ENCODE measurements at regions not wholly inside any gene's neighbourhood (a gene's known extent, or its start where the extent isn't known, plus 50 kb on each side); places are given as distances from the start of the nearest gene placed in this dataset.

- Histone ChIP-seq H3K9me3 (ENCODE audit: control insufficient read depth in 2 of 2, insufficient read depth in 1 of 2, low read length in 1 of 2) (no peaks in the 10 kb centered on the region), H3K4me1 (ENCODE audit: control insufficient read depth in 2 of 2, insufficient read depth in 2 of 2, low read length in 2 of 2) (no peaks in the 10 kb centered on the region), H3K36me3 (ENCODE audit: control insufficient read depth in 2 of 2, insufficient read depth in 2 of 2, low read length in 1 of 2) (no peaks in the 10 kb centered on the region), H3K27me3 (ENCODE audit: control insufficient read depth in 2 of 2, insufficient read depth in 1 of 2, low read length in 1 of 2) (no peaks in the 10 kb centered on the region), H3K4me3 (ENCODE audit: low read length in 2 of 2) (no peak overlapping the region), H3K27ac (ENCODE audit: low read depth in 1 of 2, low read length in 1 of 2) (no peak overlapping the region)
- no peak for DNase-seq (ENCODE audit: low read depth in 6 of 9, low spot score in 9 of 9)
Measured at GRCh38 chr14:86243158-86243557, 713.2 kb downstream of the FLRT2 start.

- Histone ChIP-seq H3K36me3 (ENCODE audit: control insufficient read depth in 2 of 2, insufficient read depth in 2 of 2, low read length in 1 of 2) (no peaks in the 10 kb centered on the region), H3K4me3 (ENCODE audit: low read length in 2 of 2) (no peak overlapping the region), H3K27me3 (ENCODE audit: control insufficient read depth in 2 of 2, insufficient read depth in 1 of 2, low read length in 1 of 2) (no peaks in the 10 kb centered on the region), H3K9me3 (ENCODE audit: control insufficient read depth in 2 of 2, insufficient read depth in 1 of 2, low read length in 1 of 2) (no peaks in the 10 kb centered on the region), H3K27ac (ENCODE audit: low read depth in 1 of 2, low read length in 1 of 2) (no peak overlapping the region), H3K4me1 (ENCODE audit: control insufficient read depth in 2 of 2, insufficient read depth in 2 of 2, low read length in 2 of 2) (no peaks in the 10 kb centered on the region)
- DNase-seq (ENCODE audit: low read depth in 6 of 9, low spot score in 9 of 9) = no peak
- 89% methylated on average over 4 of the region's 4 CpGs for WGBS
Measured at GRCh38 chr14:86237733-86238132, 707.8 kb downstream of the FLRT2 start.

GRCh38 chr14:86221755-86222154, 691.8 kb downstream of the FLRT2 start:
- H3K27me3 ChIP-seq (ENCODE audit: control insufficient read depth in 2 of 2, insufficient read depth in 1 of 2, low read length in 1 of 2) = no peaks in the 10 kb centered on the region
- H3K4me3 ChIP-seq (ENCODE audit: low read length in 2 of 2) = no peak overlapping the region
- no peaks in the 10 kb centered on the region for H3K36me3 ChIP-seq (ENCODE audit: control insufficient read depth in 2 of 2, insufficient read depth in 2 of 2, low read length in 1 of 2)
- DNase-seq (ENCODE audit: low read depth in 6 of 9, low spot score in 9 of 9) = no peak
- no peaks in the 10 kb centered on the region for H3K4me1 ChIP-seq (ENCODE audit: control insufficient read depth in 2 of 2, insufficient read depth in 2 of 2, low read length in 2 of 2)
- no peaks in the 10 kb centered on the region for H3K9me3 ChIP-seq (ENCODE audit: control insufficient read depth in 2 of 2, insufficient read depth in 1 of 2, low read length in 1 of 2)
- H3K27ac ChIP-seq (ENCODE audit: low read depth in 1 of 2, low read length in 1 of 2) = no peak overlapping the region
- 97% methylated on average over 3 of the region's 3 CpGs for WGBS

- Histone ChIP-seq H3K9me3 (ENCODE audit: control insufficient read depth in 2 of 2, insufficient read depth in 1 of 2, low read length in 1 of 2) (no peaks in the 10 kb centered on the region), H3K27me3 (ENCODE audit: control insufficient read depth in 2 of 2, insufficient read depth in 1 of 2, low read length in 1 of 2) (no peaks in the 10 kb centered on the region), H3K27ac (ENCODE audit: low read depth in 1 of 2, low read length in 1 of 2) (no peak overlapping the region), H3K36me3 (ENCODE audit: control insufficient read depth in 2 of 2, insufficient read depth in 2 of 2, low read length in 1 of 2) (no peaks in the 10 kb centered on the region), H3K4me3 (ENCODE audit: low read length in 2 of 2) (no peak overlapping the region), H3K4me1 (ENCODE audit: control insufficient read depth in 2 of 2, insufficient read depth in 2 of 2, low read length in 2 of 2) (no peaks in the 10 kb centered on the region)
- 87% methylated on average over 3 of the region's 3 CpGs for WGBS
- DNase-seq (ENCODE audit: low read depth in 6 of 9, low spot score in 9 of 9) = no peak
Measured at GRCh38 chr14:86221000-86221399, 691.1 kb downstream of the FLRT2 start.

- Histone ChIP-seq H3K27me3 (ENCODE audit: control insufficient read depth in 2 of 2, insufficient read depth in 1 of 2, low read length in 1 of 2) (no peaks in the 10 kb centered on the region), H3K4me1 (ENCODE audit: control insufficient read depth in 2 of 2, insufficient read depth in 2 of 2, low read length in 2 of 2) (no peaks in the 10 kb centered on the region), H3K27ac (ENCODE audit: low read depth in 1 of 2, low read length in 1 of 2) (no peak overlapping the region), H3K36me3 (ENCODE audit: control insufficient read depth in 2 of 2, insufficient read depth in 2 of 2, low read length in 1 of 2) (no peaks in the 10 kb centered on the region), H3K4me3 (ENCODE audit: low read length in 2 of 2) (no peak overlapping the region), H3K9me3 (ENCODE audit: control insufficient read depth in 2 of 2, insufficient read depth in 1 of 2, low read length in 1 of 2) (no peaks in the 10 kb centered on the region)
- DNase-seq (ENCODE audit: low read depth in 6 of 9, low spot score in 9 of 9) = no peak
- 89% methylated on average over 14 of the region's 14 CpGs for WGBS
Measured at GRCh38 chr14:86217523-86217922, 687.6 kb downstream of the FLRT2 start.

GRCh38 chr14:86203843-86204242, 673.9 kb downstream of the FLRT2 start:
- 73% methylated on average over 1 of the region's 1 CpG for WGBS
- Histone ChIP-seq H3K27me3 (ENCODE audit: control insufficient read depth in 2 of 2, insufficient read depth in 1 of 2, low read length in 1 of 2) (no peaks in the 10 kb centered on the region), H3K9me3 (ENCODE audit: control insufficient read depth in 2 of 2, insufficient read depth in 1 of 2, low read length in 1 of 2) (no peaks in the 10 kb centered on the region), H3K27ac (ENCODE audit: low read depth in 1 of 2, low read length in 1 of 2) (peak overlapping the region in 1 of 2 donors; percentile 34), H3K4me3 (ENCODE audit: low read length in 2 of 2) (no peak overlapping the region), H3K36me3 (ENCODE audit: control insufficient read depth in 2 of 2, insufficient read depth in 2 of 2, low read length in 1 of 2) (no peaks in the 10 kb centered on the region), H3K4me1 (ENCODE audit: control insufficient read depth in 2 of 2, insufficient read depth in 2 of 2, low read length in 2 of 2) (peaks cover 0 to 3% of the 10 kb centered on the region in 2 donors)
- DNase-seq (ENCODE audit: low read depth in 6 of 9, low spot score in 9 of 9) = peak in 2 of 9 donors; percentile 4 to 20

GRCh38 chr14:86196471-86196870, 666.5 kb downstream of the FLRT2 start:
- Histone ChIP-seq H3K27ac (ENCODE audit: low read depth in 1 of 2, low read length in 1 of 2) (no peak overlapping the region), H3K4me1 (ENCODE audit: control insufficient read depth in 2 of 2, insufficient read depth in 2 of 2, low read length in 2 of 2) (no peaks in the 10 kb centered on the region), H3K27me3 (ENCODE audit: control insufficient read depth in 2 of 2, insufficient read depth in 1 of 2, low read length in 1 of 2) (no peaks in the 10 kb centered on the region), H3K4me3 (ENCODE audit: low read length in 2 of 2) (no peak overlapping the region), H3K36me3 (ENCODE audit: control insufficient read depth in 2 of 2, insufficient read depth in 2 of 2, low read length in 1 of 2) (no peaks in the 10 kb centered on the region), H3K9me3 (ENCODE audit: control insufficient read depth in 2 of 2, insufficient read depth in 1 of 2, low read length in 1 of 2) (no peaks in the 10 kb centered on the region)
- WGBS = 77% methylated on average over 4 of the region's 4 CpGs
- peak in 1 of 9 donors; percentile 0 for DNase-seq (ENCODE audit: low read depth in 6 of 9, low spot score in 9 of 9)

- Histone ChIP-seq H3K27ac (ENCODE audit: low read depth in 1 of 2, low read length in 1 of 2) (no peak overlapping the region), H3K9me3 (ENCODE audit: control insufficient read depth in 2 of 2, insufficient read depth in 1 of 2, low read length in 1 of 2) (no peaks in the 10 kb centered on the region), H3K36me3 (ENCODE audit: control insufficient read depth in 2 of 2, insufficient read depth in 2 of 2, low read length in 1 of 2) (no peaks in the 10 kb centered on the region), H3K4me1 (ENCODE audit: control insufficient read depth in 2 of 2, insufficient read depth in 2 of 2, low read length in 2 of 2) (no peaks in the 10 kb centered on the region), H3K4me3 (ENCODE audit: low read length in 2 of 2) (no peak overlapping the region), H3K27me3 (ENCODE audit: control insufficient read depth in 2 of 2, insufficient read depth in 1 of 2, low read length in 1 of 2) (no peaks in the 10 kb centered on the region)
- no peak for DNase-seq (ENCODE audit: low read depth in 6 of 9, low spot score in 9 of 9)
- 94% methylated on average over 3 of the region's 3 CpGs for WGBS
Measured at GRCh38 chr14:86193756-86194155, 663.8 kb downstream of the FLRT2 start.

- Histone ChIP-seq H3K27me3 (ENCODE audit: control insufficient read depth in 2 of 2, insufficient read depth in 1 of 2, low read length in 1 of 2) (no peaks in the 10 kb centered on the region), H3K4me1 (ENCODE audit: control insufficient read depth in 2 of 2, insufficient read depth in 2 of 2, low read length in 2 of 2) (no peaks in the 10 kb centered on the region), H3K36me3 (ENCODE audit: control insufficient read depth in 2 of 2, insufficient read depth in 2 of 2, low read length in 1 of 2) (no peaks in the 10 kb centered on the region), H3K27ac (ENCODE audit: low read depth in 1 of 2, low read length in 1 of 2) (no peak overlapping the region), H3K4me3 (ENCODE audit: low read length in 2 of 2) (no peak overlapping the region), H3K9me3 (ENCODE audit: control insufficient read depth in 2 of 2, insufficient read depth in 1 of 2, low read length in 1 of 2) (no peaks in the 10 kb centered on the region)
- DNase-seq (ENCODE audit: low read depth in 6 of 9, low spot score in 9 of 9) = no peak
- WGBS = 95% methylated on average over 6 of the region's 6 CpGs
Measured at GRCh38 chr14:86179980-86180379, 650.0 kb downstream of the FLRT2 start.

GRCh38 chr14:86168371-86168770, 638.4 kb downstream of the FLRT2 start:
- H3K27ac ChIP-seq (ENCODE audit: low read depth in 1 of 2, low read length in 1 of 2) = no peak overlapping the region
- H3K9me3 ChIP-seq (ENCODE audit: control insufficient read depth in 2 of 2, insufficient read depth in 1 of 2, low read length in 1 of 2) = no peaks in the 10 kb centered on the region
- H3K4me1 ChIP-seq (ENCODE audit: control insufficient read depth in 2 of 2, insufficient read depth in 2 of 2, low read length in 2 of 2) = no peaks in the 10 kb centered on the region
- H3K36me3 ChIP-seq (ENCODE audit: control insufficient read depth in 2 of 2, insufficient read depth in 2 of 2, low read length in 1 of 2) = no peaks in the 10 kb centered on the region
- H3K4me3 ChIP-seq (ENCODE audit: low read length in 2 of 2) = no peak overlapping the region
- no peaks in the 10 kb centered on the region for H3K27me3 ChIP-seq (ENCODE audit: control insufficient read depth in 2 of 2, insufficient read depth in 1 of 2, low read length in 1 of 2)
- DNase-seq (ENCODE audit: low read depth in 6 of 9, low spot score in 9 of 9) = no peak
- WGBS = 98% methylated on average over 7 of the region's 7 CpGs

Data from thymus (tissue), 11 donors.